GM20000 (cell line): ENCODE measurements at regions not wholly inside any gene's neighbourhood (a gene's known extent, or its start where the extent isn't known, plus 50 kb on each side); places are given as distances from the start of the nearest gene placed in this dataset.

Experiments
- DNase-seq: peaks from one replicate; pipeline ENCODE4 v3.0.0; 2012; ENCODE audit warnings: low spot score
- TF ChIP-seq, protein P1 (sequence below): IDR thresholded peaks from 2 replicates; pipeline ENCODE4 v1.5.1; 2012; ENCODE audit warnings: mild to moderate bottlenecking, control low read depth; ENCODE audit errors: extremely low read depth, missing control alignments

DNA sequence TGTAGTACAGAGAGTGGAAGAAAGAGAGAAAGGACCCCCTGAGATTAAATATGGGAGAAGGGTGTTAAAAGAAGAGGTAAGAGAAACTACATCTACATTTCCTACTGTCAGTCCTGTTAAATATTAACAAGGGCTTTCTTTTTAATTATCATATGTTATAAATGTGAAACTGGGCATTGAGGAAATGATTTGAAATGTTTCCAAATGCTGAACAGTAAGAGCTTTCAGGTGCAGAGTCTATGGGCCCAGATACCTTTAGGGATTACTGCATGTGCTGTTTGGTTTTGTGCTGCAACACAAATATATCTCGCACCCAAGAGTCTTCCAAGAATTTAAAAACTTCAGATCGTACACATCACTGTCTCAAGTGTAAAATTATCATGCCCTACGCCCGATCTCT is 176.3 kb downstream of the RBM26 start:
- TF ChIP-seq, protein P1, sequence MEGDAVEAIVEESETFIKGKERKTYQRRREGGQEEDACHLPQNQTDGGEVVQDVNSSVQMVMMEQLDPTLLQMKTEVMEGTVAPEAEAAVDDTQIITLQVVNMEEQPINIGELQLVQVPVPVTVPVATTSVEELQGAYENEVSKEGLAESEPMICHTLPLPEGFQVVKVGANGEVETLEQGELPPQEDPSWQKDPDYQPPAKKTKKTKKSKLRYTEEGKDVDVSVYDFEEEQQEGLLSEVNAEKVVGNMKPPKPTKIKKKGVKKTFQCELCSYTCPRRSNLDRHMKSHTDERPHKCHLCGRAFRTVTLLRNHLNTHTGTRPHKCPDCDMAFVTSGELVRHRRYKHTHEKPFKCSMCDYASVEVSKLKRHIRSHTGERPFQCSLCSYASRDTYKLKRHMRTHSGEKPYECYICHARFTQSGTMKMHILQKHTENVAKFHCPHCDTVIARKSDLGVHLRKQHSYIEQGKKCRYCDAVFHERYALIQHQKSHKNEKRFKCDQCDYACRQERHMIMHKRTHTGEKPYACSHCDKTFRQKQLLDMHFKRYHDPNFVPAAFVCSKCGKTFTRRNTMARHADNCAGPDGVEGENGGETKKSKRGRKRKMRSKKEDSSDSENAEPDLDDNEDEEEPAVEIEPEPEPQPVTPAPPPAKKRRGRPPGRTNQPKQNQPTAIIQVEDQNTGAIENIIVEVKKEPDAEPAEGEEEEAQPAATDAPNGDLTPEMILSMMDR: no peak
- no peak for DNase-seq

DNA sequence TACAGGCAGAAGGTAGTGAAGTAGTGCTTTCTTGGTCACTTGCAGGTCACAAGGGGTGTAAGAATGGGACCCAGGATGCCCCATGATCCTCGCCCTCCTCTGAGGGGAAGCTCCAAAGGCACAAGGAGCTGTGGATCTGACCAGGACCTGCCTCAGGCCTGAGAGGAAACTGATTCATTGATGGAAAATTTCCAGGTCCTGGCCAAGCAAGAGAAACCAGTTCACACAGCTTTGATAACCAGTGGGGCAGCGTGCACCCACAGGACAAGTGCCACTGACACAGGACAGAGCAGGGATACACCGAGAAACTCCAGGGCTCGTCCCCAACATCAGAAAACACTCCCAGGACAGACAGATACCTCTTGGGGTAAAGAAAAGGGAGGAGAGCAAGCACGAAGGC is 177.1 kb downstream of the RBM26 start:
- no peak for DNase-seq

GRCh38 chr13:79227418-79227817 is 178.6 kb downstream of the RBM26 start:
- DNase-seq: peak; percentile 37
- TF ChIP-seq, protein P1: no peak

More for the DNA sequence above, 177.1 kb downstream of the RBM26 start:
- TF ChIP-seq, protein P1: no peak

GRCh38 chr13:79226938-79227337 is 179.1 kb downstream of the RBM26 start:
- TF ChIP-seq, protein P1: no peak
- DNase-seq: no peak

DNA sequence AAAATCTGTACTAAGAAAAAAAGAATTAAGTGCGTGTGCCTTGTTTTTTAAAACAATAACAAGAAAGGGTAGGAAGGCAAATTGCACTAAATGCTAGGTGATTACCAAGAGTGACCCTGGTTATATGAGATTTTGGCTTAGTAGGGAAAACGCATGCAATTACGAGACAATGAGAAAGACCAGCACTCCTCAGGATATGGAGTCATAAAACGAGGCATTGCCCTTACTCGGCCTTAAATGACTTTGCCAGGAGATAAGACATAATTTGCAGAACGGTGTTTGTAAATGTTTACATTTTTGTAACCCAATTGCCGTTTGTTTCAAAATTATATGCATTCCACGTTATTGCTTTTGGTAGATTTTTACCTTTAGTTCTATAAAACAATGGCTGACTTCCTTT is 179.8 kb downstream of the RBM26 start:
- TF ChIP-seq, protein P1: no peak
- DNase-seq: no peak

GRCh38 chr13:79225487-79226232 is 180.4 kb downstream of the RBM26 start:
- TF ChIP-seq, protein P1: no peak
- no peak for DNase-seq

DNA sequence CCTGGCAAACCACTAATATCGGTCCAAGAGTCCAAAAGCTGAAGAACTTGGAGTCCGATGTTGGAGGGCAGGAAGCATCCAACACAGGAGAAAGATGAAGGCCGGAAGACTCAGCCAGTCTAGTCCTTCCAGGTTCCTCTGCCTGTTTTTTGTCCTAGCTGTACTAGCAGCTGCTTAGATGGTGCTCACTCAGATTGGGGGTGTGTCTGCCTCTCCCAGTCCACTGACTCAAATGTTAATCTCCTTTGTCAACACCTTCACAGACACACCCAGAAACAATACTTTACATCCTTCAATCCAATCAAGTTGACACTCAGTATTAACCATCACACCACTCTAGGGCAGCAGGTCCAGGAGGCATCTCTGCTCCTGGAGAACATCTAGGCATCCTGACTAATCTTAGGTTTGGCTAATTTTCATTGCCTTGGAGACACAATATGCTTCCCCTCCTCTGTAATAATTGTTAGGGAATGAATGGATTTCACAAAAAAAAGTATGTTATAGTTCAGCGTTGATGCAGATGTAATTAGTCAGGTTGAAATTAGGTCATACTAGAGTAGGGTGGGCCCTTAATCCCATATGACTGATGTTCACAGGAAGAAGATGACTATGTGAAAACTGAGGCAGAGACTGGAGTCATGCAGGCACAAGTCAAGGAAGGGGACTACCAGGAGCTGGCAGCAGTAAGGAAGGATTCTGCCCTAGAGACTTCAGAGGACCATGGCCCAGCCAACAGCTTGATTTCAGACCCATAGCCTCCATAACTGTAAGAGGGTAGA is 183.4 kb downstream of the RBM26 start:
- TF ChIP-seq, protein P1: no peak
- DNase-seq: no peak
